ENCODE measurements at regions not wholly inside any gene's neighbourhood (a gene's known extent, or its start where the extent isn't known, plus 50 kb on each side); places are given as distances from the start of the nearest gene placed in this dataset.

- Mint-ChIP-seq H3K9me3 (ENCODE audit: unreplicated experiment) (no peaks in the 10 kb centered on the region), H3K4me3 (ENCODE audit: unreplicated experiment) (no peak overlapping the region), H3K4me1 (ENCODE audit: insufficient read depth, unreplicated experiment) (no peaks in the 10 kb centered on the region), H3K27ac (ENCODE audit: low read depth, unreplicated experiment) (no peak overlapping the region), H3K27me3 (ENCODE audit: insufficient read depth, unreplicated experiment) (peaks cover 14% of the 10 kb centered on the region), H3K36me3 (ENCODE audit: insufficient read depth, unreplicated experiment) (peaks cover 5% of the 10 kb centered on the region)
- TF ChIP-seq CTCF (IDR thresholded peaks at IDR 0.05; ENCODE audit: unreplicated experiment), result no peak
- intact Hi-C loops (cut with micrococcal nuclease), result no loop called here
- ChIA-PET POLR2A (interaction anchor here (0.6 kb wide), 1 partner anchor 1150 kb away, joined by 3 read pairs; no protein-coding TSS in a partner anchor), CTCF (no interaction called here)
- no peak for DNase-seq (ENCODE audit: unreplicated experiment)
- BruUV-seq (replicated peaks), result no TSS peak
These were observed 120.9 kb downstream of the BEGAIN start for GRCh38 chr14:100466111-100466856.

GRCh38 chr14:100467046-100467750 lies 120.0 kb downstream of the BEGAIN start:
- BruUV-seq (replicated peaks), result no TSS peak
- Mint-ChIP-seq H3K36me3 (ENCODE audit: insufficient read depth, unreplicated experiment) (peaks cover 5% of the 10 kb centered on the region), H3K27me3 (ENCODE audit: insufficient read depth, unreplicated experiment) (peaks cover 14% of the 10 kb centered on the region), H3K4me1 (ENCODE audit: insufficient read depth, unreplicated experiment) (no peaks in the 10 kb centered on the region), H3K9me3 (ENCODE audit: unreplicated experiment) (no peaks in the 10 kb centered on the region), H3K27ac (ENCODE audit: low read depth, unreplicated experiment) (no peak overlapping the region), H3K4me3 (ENCODE audit: unreplicated experiment) (no peak overlapping the region)
- TF ChIP-seq CTCF (IDR thresholded peaks at IDR 0.05; ENCODE audit: unreplicated experiment), result no peak
- no peak for DNase-seq (ENCODE audit: unreplicated experiment)
- ChIA-PET POLR2A (no interaction called here), CTCF (no interaction called here)
- intact Hi-C loops (cut with micrococcal nuclease), result no loop called here

GRCh38 chr14:100467939-100468338 lies 119.3 kb downstream of the BEGAIN start:
- BruUV-seq (replicated peaks), result no TSS peak

More at GRCh38 chr14:100467939-100468338, 119.3 kb downstream of the BEGAIN start:
- H3K9me3 Mint-ChIP-seq (ENCODE audit: unreplicated experiment), result no peaks in the 10 kb centered on the region
- H3K4me3 Mint-ChIP-seq (ENCODE audit: unreplicated experiment), result no peak overlapping the region
- peaks cover 9% of the 10 kb centered on the region for H3K27me3 Mint-ChIP-seq (ENCODE audit: insufficient read depth, unreplicated experiment)
- ChIA-PET POLR2A (no interaction called here), CTCF (no interaction called here)
- H3K36me3 Mint-ChIP-seq (ENCODE audit: insufficient read depth, unreplicated experiment), result peaks cover 5% of the 10 kb centered on the region
- no peaks in the 10 kb centered on the region for H3K4me1 Mint-ChIP-seq (ENCODE audit: insufficient read depth, unreplicated experiment)
- TF ChIP-seq CTCF (IDR thresholded peaks at IDR 0.05; ENCODE audit: unreplicated experiment), result no peak
- intact Hi-C loops (cut with micrococcal nuclease), result no loop called here
- no peak for DNase-seq (ENCODE audit: unreplicated experiment)
- H3K27ac Mint-ChIP-seq (ENCODE audit: low read depth, unreplicated experiment), result no peak overlapping the region
